GDM1 (cell line): ENCODE measurements at regions not wholly inside any gene's neighbourhood (a gene's known extent, or its start where the extent isn't known, plus 50 kb on each side); places are given as distances from the start of the nearest gene placed in this dataset.
"Not testable (repeated sequence)": the region's sequence is repeated elsewhere in the genome, so short reads cannot be mapped to it uniquely, and the experiment has no call there.

Experiments
- DNase-seq: peaks from one replicate; lab custom pipeline; 2025; lab: John Stamatoyannopoulos, UW

DNA sequence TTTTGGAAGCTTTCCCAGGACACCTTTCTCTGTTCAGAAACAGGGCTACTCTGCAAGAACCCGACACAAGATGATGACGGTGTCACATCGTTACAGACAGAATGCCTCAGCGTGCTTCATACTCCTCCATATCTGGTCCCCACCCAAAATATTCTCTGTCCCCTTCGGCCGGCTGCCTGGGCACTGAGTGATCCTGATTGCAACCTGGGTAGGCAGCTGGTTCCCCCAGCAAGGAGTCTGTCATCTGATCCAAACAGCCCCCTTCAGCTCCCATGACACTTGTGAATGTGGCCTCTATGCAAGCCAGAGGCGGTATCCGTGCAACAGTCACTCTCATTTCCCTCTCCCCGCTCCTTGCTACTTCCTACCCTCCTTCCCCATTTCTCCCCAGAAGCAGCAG lies 431.7 kb upstream of the B3GAT1 start:
- DNase-seq = no peak

DNA sequence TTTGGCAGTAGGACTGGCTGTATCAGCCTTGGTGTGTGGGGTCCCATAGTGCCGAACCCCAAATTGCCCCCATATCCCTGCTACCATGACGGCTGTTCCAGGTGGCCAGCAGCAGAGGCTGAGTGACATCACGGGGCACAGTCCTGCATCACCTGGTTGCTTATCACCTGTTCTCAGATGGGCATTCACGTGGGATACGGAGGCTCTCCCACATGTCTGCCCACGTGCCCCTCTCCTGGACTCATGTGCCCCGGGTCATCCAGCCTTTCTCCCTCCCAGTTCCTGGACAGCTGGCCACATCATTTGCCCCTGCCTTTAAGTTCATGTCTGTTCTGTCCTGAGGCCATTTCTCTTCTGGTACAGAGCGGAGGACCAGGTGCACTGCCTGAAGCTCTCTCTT lies 431.0 kb upstream of the B3GAT1 start:
- DNase-seq = no peak

DNA sequence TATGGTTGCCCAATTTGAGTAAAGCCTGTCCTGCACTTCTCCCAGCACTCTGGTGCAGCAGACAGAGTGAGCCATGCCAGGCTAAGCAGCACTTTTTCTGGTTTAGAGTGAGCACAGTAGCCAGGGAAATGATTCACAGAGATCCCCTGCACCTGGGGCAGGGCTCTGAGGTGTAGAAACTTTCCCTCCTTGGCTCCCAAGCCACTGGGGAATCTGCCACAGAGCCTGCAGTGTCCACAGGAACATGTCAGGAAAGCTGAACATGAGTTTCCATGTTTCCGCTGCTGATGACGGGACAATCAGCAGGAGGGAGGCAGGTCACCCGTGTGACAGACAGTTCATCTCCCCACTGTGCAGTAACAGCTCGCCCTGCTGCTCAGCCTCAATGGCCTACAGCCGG lies 429.9 kb upstream of the B3GAT1 start:
- no peak for DNase-seq

DNA sequence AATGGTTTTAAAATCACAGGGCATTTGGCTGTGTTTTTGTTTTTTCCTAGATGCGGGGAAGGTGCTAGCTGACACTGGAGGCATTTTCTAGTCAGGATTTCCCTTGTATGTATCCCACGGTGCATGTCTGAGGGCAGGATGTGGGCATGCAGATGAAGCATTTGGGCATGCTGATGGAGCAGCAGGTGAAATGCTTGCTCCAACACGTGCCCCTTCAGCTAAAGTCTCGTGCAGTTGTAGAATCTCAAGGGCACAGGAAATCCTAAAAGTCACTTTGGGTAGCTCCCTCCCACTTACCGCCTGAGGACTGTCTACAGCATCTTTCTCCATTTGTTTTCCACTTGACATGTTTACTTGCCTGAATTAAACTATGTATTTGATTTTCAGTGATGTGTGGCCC lies 429.4 kb upstream of the B3GAT1 start:
- no peak for DNase-seq

DNA sequence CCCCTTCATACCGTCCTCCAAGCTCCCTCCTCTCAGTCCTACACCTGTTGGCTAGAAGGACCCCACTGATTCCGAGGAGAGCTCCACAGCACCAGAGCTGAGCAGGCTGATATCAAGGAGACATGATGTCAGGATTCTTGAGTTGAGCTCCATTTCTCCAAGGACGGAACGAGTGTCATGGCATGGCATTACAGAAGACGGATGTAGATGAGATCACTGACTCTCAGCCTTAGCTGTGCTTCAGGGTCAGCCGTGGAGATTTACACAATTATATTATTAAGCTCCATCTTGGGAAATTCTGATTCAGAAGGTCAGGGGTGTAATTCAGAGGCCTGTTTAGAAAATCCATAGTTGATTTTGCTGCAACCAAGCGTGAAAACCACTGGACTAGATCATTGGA lies 428.9 kb upstream of the B3GAT1 start:
- DNase-seq = no peak

DNA sequence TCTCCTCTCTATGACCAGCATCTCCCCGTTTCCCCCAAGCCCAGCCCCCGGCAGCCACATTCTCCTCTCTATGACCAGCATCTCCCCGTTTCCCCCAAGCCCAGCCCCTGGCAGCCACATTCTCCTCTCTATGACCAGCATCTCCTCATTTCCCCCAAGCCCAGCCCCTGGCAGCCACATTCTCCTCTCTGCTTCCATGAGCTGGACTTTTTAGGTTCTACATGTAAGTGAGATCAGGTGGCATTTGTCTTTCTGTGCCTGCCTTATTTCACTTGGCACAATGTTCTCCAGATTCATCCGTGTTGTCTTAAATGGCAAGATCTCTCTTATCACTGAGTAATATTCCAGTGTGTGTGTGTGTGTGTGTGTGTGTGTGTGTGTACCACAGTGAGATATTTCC lies 428.1 kb upstream of the B3GAT1 start:
- not testable (repeated sequence) for DNase-seq

DNA sequence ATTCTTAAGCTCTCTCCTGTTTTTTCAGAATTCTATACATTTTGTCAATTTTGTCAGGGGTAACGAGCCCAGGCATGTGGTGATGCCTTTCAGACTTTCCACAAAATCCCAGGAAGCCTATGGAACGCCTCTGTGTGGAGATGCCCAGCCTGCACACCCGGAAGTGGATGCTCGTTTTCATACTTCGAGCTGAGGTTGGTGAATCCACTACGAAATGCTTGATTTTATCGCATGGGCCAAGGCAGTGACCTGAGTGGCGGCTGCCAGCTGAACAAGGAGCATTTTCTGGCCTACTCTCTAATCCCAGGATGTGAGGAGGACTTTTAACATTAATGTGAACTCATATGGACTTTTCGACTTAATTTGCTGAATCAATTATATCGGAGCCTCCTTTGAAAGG lies 426.7 kb upstream of the B3GAT1 start:
- DNase-seq = no peak

DNA sequence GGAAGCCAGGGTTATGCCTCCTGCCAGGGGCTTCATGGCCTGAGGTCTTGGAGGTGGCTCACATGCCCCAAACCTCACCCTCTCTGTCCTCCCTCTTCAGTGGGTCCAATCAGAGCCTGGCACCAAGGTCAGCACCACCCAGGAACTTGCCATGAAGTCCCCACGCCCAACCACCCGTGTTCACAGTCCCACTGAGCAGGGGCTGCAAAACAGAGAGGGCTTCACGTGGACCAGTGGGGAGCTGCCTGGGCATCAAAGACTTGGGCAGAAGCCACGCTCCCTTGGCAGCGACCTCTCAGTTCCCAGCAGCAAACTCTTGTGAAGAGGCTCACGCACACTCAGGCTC lies 425.8 kb upstream of the B3GAT1 start:
- no peak for DNase-seq

DNA sequence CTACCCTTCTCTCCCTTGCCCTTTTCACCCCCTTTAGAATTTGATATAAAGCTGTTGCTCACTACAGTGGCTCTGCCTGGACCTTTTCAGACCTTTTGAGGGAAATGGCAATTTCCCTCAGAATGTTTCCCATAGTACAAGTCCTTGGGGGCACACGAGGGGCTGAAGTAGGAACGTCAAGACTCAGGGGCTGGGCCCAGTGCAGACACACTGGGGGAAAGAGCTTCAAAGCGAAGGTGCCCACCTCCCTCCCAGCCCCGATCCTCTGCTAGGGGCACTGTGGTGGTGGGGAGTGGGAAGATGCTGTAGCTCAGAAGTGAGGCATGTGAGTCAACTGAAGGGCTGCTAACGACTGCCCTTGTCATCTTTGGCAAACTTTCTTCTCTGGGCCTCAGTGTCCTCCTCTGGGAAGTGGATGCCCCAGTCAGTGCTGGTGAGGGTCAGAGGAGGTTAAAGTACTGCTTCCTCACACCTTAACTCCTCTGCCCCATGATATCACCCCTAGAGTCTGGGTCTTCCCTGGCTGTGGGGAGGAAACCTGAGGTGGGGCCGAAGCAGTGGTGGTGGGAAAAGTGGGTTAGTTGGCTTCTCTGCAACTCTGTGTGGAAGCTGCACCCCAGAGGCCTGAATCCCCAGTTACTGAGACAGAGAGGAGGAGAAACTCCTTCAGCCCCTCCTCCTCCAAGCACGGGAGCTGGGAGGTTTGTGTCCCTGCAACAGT lies 425.3 kb upstream of the B3GAT1 start:
- no peak for DNase-seq

DNA sequence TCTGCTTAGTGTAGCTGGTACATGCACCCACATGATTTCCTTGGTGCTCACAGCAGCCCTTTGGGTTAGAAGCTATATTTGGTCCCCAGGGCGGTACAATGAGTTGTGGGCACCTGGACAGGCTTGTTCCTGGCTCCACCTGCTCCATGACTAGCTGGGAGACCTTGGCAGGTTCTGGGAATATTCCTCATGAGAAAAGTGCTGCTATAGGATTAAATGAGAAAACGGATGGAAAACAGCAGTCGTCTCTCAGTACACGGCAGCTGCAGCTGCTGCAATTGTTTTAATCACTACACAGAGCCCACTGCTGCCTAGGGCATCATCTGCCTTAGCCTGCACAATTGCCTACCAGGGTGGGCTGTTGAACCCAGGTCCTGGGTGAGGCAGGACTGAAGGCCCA lies 424.5 kb upstream of the B3GAT1 start:
- DNase-seq = no peak

DNA sequence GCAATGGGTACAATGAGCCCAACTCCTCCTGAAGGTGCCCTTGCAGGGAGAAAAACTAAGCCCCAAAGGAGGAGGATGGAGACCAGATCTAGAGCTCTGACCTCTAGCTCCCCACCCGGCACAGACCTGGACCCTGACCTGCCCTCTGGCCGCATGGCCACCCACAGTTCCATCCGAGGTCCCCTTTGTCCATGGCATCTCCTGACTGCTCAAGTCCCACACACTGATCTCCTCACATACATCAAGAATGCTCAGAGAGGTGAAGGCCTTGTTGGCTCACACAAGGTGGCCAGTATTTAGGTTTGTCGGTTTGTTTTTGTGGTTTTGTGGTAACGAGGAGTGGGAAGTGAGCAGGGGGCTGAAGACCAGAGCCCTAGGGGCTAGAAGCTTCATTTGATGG lies 423.5 kb upstream of the B3GAT1 start:
- DNase-seq = no peak

DNA sequence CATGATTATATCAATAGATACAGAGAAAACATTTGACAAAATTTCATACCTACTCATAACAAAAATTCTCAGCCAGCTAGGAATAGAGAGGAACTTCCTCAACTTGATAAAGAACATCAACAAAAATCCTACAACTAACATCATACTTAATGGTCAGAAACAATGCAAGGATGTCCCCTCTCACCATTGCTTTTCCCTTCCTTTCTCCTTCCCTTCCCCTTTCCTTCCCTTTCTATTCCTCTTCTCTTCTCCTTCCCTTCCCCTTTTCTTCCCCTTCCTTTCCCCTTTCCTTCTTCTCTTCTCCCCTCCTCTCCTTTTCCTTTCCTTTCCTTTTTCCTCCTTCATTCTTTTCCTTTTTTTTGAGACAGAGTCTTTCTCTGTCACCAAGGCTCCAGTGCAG lies 418.3 kb upstream of the B3GAT1 start:
- DNase-seq = no peak

DNA sequence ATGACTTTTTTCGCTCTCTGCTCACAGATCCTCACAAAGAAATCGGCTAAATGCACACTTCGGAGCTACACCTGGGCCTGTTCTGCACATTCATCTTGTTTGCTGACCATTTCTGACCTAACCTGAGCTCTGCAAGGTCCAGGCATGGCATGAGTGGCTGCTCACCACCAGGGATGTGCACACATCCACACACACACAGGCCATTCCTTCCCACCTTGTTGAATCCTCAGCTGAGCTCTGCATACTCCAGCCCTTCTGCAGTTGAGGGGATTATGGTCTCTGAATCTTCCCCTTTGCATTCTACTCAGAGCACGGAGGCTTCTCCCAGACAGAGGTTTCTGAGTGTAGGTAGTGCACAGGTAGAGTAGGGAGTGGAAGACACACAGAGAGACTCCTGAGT lies 411.9 kb upstream of the B3GAT1 start:
- no peak for DNase-seq

DNA sequence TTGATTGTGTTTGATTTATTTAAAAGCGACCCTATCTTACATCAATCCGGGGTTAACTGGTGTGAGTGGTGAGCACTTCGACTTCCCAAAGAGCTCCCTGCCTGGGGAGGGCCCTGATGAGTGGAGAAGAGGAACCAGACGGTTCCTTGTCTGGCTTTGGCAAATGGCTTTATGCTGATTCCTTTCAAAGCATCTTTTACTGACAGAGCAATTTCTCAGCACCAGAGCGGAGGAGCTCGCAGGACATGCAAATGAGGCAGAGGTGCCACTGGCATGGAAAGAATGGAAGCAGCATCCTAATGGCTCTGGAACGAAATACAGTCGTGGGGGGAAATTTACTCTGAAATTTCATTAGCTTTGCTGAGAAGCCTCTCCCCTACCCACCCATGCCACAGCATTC lies 410.9 kb upstream of the B3GAT1 start:
- DNase-seq = no peak

DNA sequence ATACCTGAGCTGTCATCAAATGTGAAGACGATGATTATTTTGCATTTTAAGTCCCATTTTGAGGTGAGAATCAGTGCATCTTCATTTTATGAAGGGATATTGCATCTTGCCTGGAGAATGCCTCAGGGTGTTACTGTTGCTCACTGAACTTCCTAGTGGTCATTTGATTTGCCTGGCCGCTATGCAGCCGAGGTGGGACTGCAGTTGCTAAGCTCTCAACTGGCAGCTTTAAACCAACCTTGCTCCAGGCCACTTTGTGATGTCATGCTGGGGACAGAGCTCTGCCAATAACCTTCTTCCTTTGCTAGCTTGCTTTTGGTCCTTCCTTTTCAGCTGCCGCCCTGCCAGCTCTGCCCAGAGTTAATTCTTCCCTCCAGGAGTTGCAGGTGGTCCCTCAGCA lies 409.4 kb upstream of the B3GAT1 start:
- no peak for DNase-seq

DNA sequence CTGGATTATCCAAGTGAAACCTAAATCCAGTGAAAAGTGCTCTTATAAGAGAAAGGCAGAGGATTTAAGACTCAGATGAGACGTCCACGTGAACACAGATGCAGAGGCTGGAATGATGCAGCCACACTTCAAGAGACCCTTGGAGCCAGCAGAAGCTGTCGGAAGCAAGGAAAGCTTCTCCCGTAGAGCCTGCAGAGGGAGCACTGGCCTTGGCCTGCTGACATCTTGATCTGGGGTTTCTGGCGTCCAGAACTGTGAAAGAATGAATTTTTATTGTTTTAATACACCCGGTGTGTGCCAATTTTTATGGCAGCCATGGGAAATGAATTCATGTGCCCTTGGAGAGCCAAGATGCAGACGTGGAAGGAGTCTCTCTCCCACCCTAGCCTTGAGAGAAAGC lies 407.0 kb upstream of the B3GAT1 start:
- no peak for DNase-seq

DNA sequence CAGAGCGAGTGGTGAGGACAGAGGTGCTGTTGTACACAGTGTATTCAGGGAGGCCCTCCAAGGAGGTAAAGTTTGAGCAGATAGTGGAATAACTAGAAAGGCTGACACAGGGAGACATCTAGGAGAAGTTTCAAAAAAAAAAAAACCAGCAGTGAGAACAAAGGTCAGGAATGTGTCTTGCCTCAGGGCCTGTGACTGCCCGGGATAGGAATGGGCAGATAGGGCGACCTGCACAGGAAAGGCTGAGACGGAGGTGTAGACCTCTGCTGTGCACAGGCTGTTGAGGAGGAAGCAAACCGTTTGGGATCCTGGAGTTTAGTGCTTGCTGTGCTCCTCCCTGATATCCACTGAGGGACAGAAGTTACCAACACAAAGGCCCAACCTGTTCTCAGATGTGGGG lies 406.5 kb upstream of the B3GAT1 start:
- DNase-seq = no peak

DNA sequence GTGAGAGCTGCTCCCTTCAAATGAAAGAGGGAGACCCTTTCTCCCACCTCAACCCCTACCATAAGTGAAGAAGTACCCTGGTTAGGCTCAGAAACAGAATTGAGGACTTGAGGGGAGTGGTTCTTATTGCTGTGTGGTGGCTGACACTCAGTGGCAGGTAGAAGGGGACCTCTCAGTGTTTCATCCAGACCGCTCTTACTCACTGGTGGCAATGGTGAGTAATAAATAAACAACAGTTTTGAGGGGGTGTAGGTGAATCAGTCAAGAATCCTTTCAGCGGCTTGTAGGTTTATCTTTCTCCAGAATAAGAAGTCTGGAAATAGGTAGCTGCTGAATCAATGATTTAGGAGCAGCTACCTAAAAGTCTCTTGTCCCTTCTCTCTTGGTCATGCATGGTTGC lies 403.4 kb upstream of the B3GAT1 start:
- no peak for DNase-seq

DNA sequence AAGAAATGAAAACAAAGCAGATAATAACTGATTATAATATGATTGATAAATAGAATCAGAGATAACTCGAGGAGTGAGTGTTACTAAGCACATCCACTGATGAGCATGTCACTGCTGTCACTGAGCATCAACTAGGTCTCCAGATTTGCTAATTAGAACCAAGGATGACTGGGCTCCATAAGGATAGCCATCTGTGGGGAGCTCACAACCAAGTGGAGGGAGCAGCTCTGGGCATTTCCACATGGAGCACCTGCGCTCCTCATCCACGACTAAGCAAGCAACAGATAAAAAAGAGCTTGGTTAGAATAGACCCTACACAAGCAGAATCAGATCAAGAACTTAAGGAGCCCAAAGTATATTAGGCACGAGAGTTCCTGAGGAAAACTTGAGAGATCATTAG lies 396.0 kb upstream of the B3GAT1 start:
- no peak for DNase-seq

DNA sequence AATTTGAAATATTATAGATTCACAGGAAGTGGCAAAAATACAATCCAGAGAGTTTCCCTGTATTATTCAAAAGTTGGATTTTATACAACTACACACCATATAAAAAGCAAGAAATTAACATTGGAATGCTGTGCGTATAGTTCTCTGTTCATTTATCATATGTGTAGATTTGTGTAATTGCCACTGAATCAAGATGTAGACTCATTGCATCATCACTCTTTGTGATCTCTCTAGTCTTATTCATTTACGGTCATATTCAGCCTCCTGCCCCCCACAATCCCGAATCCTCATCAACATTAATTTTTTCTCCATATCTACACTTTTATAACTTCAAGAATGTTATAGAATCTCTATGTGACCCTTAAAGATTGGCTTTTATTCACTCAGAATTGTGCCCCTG lies 390.6 kb upstream of the B3GAT1 start:
- no peak for DNase-seq

DNA sequence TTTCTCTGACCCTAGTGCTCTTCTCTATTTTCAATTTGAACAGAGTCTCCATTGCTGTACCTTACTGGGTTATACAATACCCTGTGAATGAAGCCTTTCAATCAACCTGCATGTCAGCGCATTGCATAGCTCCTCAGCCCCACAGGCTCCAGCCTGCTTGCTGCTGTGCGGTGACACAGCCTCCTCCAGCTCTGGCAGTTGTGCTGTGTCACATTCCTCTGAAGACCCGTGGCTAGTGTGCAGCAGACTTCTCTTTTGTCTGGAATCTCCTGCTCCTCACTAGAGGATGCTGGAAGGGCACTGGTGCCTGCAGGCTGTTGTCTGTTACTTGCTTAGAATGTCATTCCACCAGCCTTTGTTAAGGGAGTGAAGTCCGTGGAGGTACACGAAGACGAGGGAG lies 390.1 kb upstream of the B3GAT1 start:
- DNase-seq = no peak

DNA sequence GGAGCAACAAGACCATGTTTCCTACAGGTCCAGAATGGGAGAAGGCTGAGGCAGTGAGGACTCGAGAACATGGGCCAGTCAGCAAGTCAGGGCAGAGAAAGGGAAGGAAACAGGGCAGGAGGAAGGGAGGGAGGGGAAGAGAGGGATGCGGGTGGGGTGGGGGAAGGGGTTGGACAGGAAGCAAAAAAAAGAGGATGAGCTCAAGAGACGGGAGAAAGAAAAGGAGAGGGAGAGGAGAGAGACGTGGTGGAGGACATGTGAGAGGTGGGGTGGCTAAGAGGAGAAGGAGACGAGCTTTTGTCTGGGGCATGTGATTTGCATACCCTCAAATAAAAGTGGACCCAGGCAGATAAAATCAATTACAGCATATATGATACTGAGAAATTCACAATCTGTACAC lies 389.5 kb upstream of the B3GAT1 start:
- DNase-seq = no peak

DNA sequence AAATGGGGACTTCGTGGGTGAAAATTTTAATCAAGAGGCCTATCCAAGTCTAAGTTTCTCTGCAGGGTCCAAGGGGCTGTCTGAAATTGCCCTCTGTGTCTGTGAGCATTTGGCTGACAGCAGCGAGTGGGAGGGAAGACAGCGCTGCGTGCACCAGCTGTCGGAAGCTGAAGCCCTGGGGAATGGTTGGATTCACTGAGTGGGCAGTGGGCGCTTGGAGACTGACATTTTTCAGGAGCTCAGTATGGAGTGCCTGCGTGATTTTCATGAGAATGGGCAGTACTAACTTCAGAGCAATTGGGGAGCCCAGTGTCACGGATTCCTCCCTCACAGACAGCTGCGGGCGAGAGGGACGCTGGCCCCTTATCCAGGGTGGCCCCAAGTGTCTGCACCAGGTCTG lies 388.8 kb upstream of the B3GAT1 start:
- DNase-seq = no peak

DNA sequence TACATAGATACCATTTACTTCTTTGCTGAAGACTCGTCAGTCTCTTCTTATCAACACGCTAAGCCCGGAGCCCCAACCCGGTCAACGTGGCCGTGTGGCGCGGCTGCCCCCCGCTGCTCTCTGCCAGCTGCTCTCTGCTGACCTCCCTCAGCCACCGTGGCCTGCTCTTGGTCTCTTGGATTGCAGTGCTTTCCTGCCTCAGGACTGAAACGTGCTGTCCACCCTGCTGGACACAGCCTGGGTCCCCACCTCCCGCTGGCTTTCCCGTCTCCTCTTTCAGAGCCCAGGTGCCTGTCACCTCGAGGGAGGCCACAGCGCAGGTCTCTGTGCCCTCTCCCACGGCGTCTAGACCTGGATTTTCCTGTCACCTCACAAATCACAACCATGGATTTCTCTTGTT lies 388.1 kb upstream of the B3GAT1 start:
- DNase-seq = no peak

DNA sequence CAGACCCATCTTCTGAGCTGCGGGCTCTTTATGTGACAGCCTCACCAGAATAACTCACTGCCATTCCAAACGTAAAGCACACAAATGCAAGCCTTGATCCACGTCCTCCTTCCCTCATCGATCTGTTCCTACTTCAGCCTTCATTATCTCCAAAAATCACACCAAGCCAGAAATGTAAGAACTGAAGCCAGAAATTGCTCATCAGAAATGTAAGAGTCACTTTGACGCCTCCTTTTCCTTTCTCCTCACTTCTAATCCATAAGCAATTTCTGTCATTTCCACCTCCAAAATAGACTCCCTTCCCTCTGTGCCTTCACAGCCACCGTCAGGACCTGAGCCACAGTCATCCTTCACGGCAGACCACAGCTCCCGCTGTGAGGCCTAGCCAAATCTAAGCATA lies 387.3 kb upstream of the B3GAT1 start:
- no peak for DNase-seq
